Glutamatergic neuron (in vitro differentiated cells): ENCODE measurements at regions not wholly inside any gene's neighbourhood (a gene's known extent, or its start where the extent isn't known, plus 50 kb on each side); places are given as distances from the start of the nearest gene placed in this dataset.

Experiments used
- DNase-seq: peaks from one replicate; pipeline ENCODE4 v3.0.0; 2022
- H3K27ac Mint-ChIP-seq: one replicate; pipeline ENCODE4 v1.8.0; 2020; ENCODE audit warnings: mild to moderate bottlenecking, mixed read lengths, inconsistent platforms; ENCODE audit not compliant: unreplicated experiment
- H3K27me3 Mint-ChIP-seq: one replicate; pipeline ENCODE4 v1.8.0; 2020; ENCODE audit warnings: mild to moderate bottlenecking, moderate library complexity, mixed read lengths, inconsistent platforms; ENCODE audit not compliant: unreplicated experiment
- H3K36me3 Mint-ChIP-seq: one replicate; pipeline ENCODE4 v1.8.0; 2020; ENCODE audit warnings: mild to moderate bottlenecking, mixed read lengths, inconsistent platforms; ENCODE audit not compliant: unreplicated experiment
- H3K4me1 Mint-ChIP-seq: one replicate; pipeline ENCODE4 v1.8.0; 2020; ENCODE audit warnings: mild to moderate bottlenecking, low read depth, mixed read lengths, inconsistent platforms; ENCODE audit not compliant: unreplicated experiment
- H3K4me3 Mint-ChIP-seq: one replicate; pipeline ENCODE4 v1.8.0; 2020; ENCODE audit warnings: mild to moderate bottlenecking, mixed read lengths, inconsistent platforms; ENCODE audit not compliant: unreplicated experiment
- H3K9me3 Mint-ChIP-seq: one replicate; pipeline ENCODE4 v1.8.0; 2020; ENCODE audit warnings: mild to moderate bottlenecking, moderate library complexity, mixed read lengths, inconsistent platforms; ENCODE audit not compliant: unreplicated experiment
- TF ChIP-seq, protein P1 (sequence below): fragments of 200-600 bp; sonication (generic); IDR thresholded peaks from one replicate; pipeline ENCODE4 v1.5.0; 2021; ENCODE audit not compliant: partially characterized antibody, unreplicated experiment

DNA sequence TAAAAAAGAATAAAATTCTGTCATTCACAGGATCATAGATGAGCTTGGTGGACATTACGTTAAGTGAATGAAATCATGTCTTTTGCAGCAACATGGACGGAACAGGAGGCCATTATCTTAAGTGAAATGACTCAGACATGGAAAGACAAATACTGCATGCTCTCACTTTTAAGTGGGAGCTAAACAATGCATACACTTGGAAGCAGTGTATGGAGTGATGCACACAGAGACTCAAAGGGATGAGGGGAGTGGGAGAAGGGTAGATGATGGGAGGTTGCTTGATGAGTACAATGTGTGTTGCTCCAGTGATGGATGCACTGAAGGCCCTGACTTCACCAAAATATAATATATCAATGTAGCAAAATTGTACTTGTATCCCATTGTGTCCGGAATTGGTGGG, 293.4 kb downstream of the CD109 start:
- Mint-ChIP-seq H3K9me3 (peaks cover 2% of the 10 kb centered on the region), H3K27me3 (no peaks in the 10 kb centered on the region), H3K4me1 (peaks cover 2% of the 10 kb centered on the region), H3K27ac (no peak overlapping the region), H3K4me3 (no peak overlapping the region), H3K36me3 (peaks cover 8% of the 10 kb centered on the region)
- DNase-seq: no peak
- TF ChIP-seq, protein P1, sequence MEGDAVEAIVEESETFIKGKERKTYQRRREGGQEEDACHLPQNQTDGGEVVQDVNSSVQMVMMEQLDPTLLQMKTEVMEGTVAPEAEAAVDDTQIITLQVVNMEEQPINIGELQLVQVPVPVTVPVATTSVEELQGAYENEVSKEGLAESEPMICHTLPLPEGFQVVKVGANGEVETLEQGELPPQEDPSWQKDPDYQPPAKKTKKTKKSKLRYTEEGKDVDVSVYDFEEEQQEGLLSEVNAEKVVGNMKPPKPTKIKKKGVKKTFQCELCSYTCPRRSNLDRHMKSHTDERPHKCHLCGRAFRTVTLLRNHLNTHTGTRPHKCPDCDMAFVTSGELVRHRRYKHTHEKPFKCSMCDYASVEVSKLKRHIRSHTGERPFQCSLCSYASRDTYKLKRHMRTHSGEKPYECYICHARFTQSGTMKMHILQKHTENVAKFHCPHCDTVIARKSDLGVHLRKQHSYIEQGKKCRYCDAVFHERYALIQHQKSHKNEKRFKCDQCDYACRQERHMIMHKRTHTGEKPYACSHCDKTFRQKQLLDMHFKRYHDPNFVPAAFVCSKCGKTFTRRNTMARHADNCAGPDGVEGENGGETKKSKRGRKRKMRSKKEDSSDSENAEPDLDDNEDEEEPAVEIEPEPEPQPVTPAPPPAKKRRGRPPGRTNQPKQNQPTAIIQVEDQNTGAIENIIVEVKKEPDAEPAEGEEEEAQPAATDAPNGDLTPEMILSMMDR: no peak

DNA sequence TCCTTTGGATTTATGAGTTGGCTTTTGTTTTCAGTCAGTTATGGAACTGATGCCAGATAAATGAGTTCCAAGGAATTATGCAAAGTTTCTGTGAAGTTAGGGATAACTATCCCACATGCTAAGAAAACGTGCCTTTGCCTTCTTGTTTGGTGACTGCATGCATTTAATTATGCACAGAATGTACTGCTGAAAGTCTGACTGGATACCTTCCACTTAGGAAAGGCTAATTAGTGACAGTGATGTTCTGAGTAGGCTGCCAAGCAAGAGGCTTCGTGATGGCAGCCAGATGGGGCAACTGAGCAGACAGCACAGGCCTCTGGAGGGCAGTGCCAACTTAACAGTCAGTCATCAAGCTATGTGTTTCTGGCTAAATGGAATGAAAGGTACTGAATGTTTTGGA, 289.9 kb downstream of the CD109 start:
- DNase-seq: no peak
- Mint-ChIP-seq H3K27ac (no peak overlapping the region), H3K9me3 (peaks cover 2% of the 10 kb centered on the region), H3K36me3 (peaks cover 8% of the 10 kb centered on the region), H3K4me1 (peaks cover 6% of the 10 kb centered on the region), H3K27me3 (no peaks in the 10 kb centered on the region), H3K4me3 (no peak overlapping the region)
- TF ChIP-seq, protein P1: no peak

DNA sequence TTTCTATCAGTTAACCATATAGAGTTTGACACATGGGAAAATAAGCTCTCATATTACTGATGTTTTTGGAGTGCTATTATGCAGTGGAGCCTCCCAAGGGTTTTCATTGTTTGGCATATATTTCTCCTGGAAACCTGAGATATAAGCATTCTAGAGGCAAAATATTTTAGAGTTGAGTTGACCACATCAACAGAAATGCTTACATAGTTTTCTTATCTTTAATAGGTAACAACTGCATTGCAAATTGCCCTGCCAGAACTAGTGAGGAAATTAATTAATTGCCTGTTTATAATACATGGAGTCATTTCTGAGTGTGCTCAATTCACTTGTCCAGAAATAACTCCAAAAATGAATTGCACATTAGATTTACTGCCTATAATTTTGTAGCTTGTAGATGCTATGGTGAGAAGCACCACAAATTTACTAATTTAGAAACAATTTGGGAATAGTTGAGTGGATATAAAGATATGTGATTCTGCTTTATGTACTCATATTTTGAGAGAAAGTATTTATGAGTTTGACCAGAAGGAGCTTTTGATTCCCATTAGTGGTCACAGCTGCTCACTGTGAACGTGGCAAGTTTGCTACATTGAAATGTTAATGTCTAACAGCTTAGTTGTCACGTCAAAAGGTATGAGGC, 288.7 kb downstream of the CD109 start:
- TF ChIP-seq, protein P1: no peak
- DNase-seq: no peak
- Mint-ChIP-seq H3K4me1 (peaks cover 6% of the 10 kb centered on the region), H3K9me3 (peaks cover 2% of the 10 kb centered on the region), H3K27ac (no peak overlapping the region), H3K27me3 (no peaks in the 10 kb centered on the region), H3K36me3 (peaks cover 5% of the 10 kb centered on the region), H3K4me3 (no peak overlapping the region)

DNA sequence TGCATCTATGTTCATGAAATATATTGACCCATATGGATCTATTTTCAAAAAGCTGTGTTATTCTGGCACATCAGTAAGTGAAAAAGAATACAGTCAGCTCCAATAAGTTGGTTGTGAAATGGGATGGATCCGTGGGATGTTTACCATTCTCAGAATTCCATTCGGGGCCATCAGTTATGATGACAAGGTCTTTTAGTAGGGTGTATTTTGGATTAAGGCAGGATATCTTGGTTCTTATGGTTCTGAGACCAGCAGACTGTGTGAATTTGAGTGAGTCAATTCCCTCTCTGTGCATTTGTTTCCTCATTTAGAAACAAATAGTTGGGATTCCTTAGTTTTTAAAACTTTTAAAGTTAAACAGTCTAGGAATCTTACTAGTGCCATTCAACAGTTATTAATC, 287.4 kb downstream of the CD109 start:
- TF ChIP-seq, protein P1: no peak
- Mint-ChIP-seq H3K36me3 (no peaks in the 10 kb centered on the region), H3K4me3 (no peak overlapping the region), H3K9me3 (no peaks in the 10 kb centered on the region), H3K27me3 (no peaks in the 10 kb centered on the region), H3K4me1 (peaks cover 6% of the 10 kb centered on the region), H3K27ac (no peak overlapping the region)
- DNase-seq: no peak

GRCh38 chr6:73980096-73980495, 284.1 kb downstream of the CD109 start:
- TF ChIP-seq, protein P1: no peak
- Mint-ChIP-seq H3K36me3 (peaks cover 5% of the 10 kb centered on the region), H3K27me3 (no peaks in the 10 kb centered on the region), H3K4me3 (no peak overlapping the region), H3K27ac (no peak overlapping the region), H3K4me1 (peaks cover 6% of the 10 kb centered on the region), H3K9me3 (no peaks in the 10 kb centered on the region)
- DNase-seq: no peak
